Sciatic nerve (tissue), 2 donors: ENCODE measurements at regions not wholly inside any gene's neighbourhood (a gene's known extent, or its start where the extent isn't known, plus 50 kb on each side); places are given as distances from the start of the nearest gene placed in this dataset.

ENCODE experiments used
- ATAC-seq: fragments of 200-7000 bp; cut with Tn5 transposase; one replicate; pipeline ENCODE4 v1.9.1; 2020; ENCODE audit warnings: mild to moderate bottlenecking, moderate library complexity
- DNase-seq: peaks from one replicate; pipeline ENCODE4 v3.0.0-alpha.2; 2020; ENCODE audit warnings: low spot score
- intact Hi-C: fragments of 100-400 bp; cut with DNase I; formaldehyde crosslinking; loops from one replicate; pipeline ENCODE4 v1.14.2; 2022
- donor health status: DM: no; HTN: no; CAD: no.
- donor health status: DM: no; HTN: no; CAD: no.

DNA sequence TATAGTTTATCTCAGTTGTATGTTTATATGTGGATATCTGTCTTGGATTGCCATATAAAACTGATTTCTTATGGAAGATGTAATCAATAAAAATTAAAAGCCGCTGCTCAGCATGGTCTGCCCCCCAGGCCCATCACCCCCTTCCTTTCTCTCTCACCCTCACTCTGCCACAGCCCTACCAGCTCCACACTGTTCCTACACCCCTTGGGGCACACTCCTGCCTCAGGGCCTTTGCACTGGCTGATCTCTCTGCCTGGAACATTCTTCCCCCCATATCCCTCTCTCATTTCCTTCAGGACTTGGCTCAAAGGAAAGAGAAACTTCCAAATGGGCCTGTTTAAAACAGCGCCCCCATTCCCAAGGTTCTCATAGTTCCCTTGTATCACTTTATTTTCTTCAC is 63.1 kb downstream of the LRRC32 start:
- ATAC-seq (no peak), DNase-seq (no peak)
- intact Hi-C loops: no loop called here

GRCh38 chr11:76605338-76606074 is 65.0 kb downstream of the LRRC32 start:
- intact Hi-C loops: no loop called here

GRCh38 chr11:76604626-76605241 is 65.8 kb downstream of the LRRC32 start:
- ATAC-seq: peak; percentile 51
- DNase-seq: no peak
- intact Hi-C loops: no loop called here

More at GRCh38 chr11:76605338-76606074, 65.0 kb downstream of the LRRC32 start:
- ATAC-seq (no peak), DNase-seq (no peak)

DNA sequence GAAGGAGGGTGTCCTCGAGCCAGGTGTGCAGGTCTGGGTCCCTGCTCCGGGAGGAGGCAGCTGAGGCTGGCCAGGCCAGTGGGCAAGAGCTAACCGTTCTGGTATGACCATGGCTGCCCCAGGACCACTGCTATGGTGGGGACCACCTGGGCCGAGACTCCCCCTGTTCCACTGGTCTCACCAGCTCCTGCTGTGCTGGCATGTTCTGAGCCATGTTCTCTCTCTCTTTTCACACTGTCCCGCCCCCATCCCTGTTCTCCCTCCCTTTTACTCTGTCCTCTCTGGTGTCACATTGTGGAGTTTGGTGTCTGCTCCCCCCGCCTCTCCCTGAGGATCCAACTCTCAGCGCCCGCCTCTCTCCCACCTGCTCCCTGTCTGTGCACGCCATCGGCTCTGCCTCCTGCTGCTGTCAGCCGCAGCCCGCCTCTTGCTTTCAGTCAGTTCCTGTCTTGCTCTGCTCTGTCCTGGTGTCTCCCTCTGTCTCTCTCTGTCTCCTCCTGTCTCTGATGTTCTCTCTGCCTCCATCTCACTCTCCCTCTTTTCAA is 66.4 kb downstream of the LRRC32 start:
- intact Hi-C loops: no loop called here
- DNase-seq (no peak), ATAC-seq (no peak)

DNA sequence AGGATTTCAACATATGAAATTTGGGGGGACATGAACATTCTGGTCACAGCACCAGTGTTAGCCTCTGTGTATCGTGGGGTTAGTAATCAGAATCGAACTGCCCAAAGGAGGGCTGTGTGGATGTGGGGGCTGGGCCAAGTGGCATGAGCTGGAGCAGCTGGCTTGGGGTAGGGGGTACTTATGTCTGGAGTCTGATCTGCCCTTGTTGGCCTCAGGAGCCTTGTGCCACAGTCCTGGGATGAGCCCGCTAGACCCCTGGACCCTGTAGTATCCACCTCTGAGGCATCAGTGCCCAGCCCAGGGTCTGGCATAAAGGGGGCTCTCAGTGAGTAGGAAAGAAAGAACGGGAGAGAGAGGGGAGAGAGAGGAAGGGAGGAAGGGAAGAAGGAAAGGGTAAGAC is 67.3 kb downstream of the LRRC32 start:
- DNase-seq: no peak
- ATAC-seq: no peak
- intact Hi-C loops: no loop called here
